H9 (cell line): ENCODE measurements at regions not wholly inside any gene's neighbourhood (a gene's known extent, or its start where the extent isn't known, plus 50 kb on each side); places are given as distances from the start of the nearest gene placed in this dataset.
A peak's percentile ranks its signal among the peaks of the same experiment; 100 is the strongest.

Experiments
- DNase-seq: peaks from one replicate; pipeline ENCODE4 v3.0.0-alpha.2; 2017
- H2AFZ ChIP-seq: one replicate; pipeline ENCODE4 v1.6.1; 2013; ENCODE audit warnings: mild to moderate bottlenecking, low read length, control low read depth, moderate library complexity
- H2AK5ac ChIP-seq: 2 replicates; pipeline ENCODE4 v1.6.1; 2013; ENCODE audit warnings: low read length, control low read depth, mixed read lengths; ENCODE audit not compliant: insufficient read length
- H2BK120ac ChIP-seq: one replicate; pipeline ENCODE4 v1.6.1; 2013; ENCODE audit warnings: low read depth, mild to moderate bottlenecking, low read length, control low read depth, inconsistent platforms; ENCODE audit not compliant: poor library complexity, severe bottlenecking
- H2BK12ac ChIP-seq: 2 replicates; pipeline ENCODE4 v1.6.1; 2013; ENCODE audit warnings: low read length, control low read depth, mixed read lengths, low read depth; ENCODE audit not compliant: insufficient read length
- H2BK15ac ChIP-seq: 2 replicates; pipeline ENCODE4 v1.6.1; 2013; ENCODE audit warnings: low read depth, low read length, control low read depth
- H2BK20ac ChIP-seq: one replicate; pipeline ENCODE4 v1.6.1; 2013; ENCODE audit warnings: low read depth, mild to moderate bottlenecking, low read length, control low read depth, inconsistent platforms; ENCODE audit not compliant: poor library complexity, severe bottlenecking
- H2BK5ac ChIP-seq: 2 replicates; pipeline ENCODE4 v1.6.1; 2013; ENCODE audit warnings: low read length, control low read depth, mixed read lengths; ENCODE audit not compliant: insufficient read length
- H3K14ac ChIP-seq: 2 replicates; pipeline ENCODE4 v1.6.1; 2013; ENCODE audit warnings: low read length, control low read depth; ENCODE audit not compliant: insufficient read depth
- H3K18ac ChIP-seq: 2 replicates; pipeline ENCODE4 v1.6.1; 2013; ENCODE audit warnings: low read depth, mild to moderate bottlenecking, mixed read lengths, low read length, control low read depth; ENCODE audit not compliant: insufficient read length
- H3K23ac ChIP-seq: 2 replicates; pipeline ENCODE4 v1.6.1; 2013; ENCODE audit warnings: low read length, control low read depth, mixed read lengths, low read depth; ENCODE audit not compliant: insufficient read length
- H3K23me2 ChIP-seq: 2 replicates; pipeline ENCODE4 v1.6.1; 2013; ENCODE audit warnings: low read depth, mild to moderate bottlenecking, mixed read lengths, low read length, control low read depth; ENCODE audit not compliant: insufficient read length, poor library complexity, severe bottlenecking
- H3K27ac ChIP-seq: 2 replicates; pipeline ENCODE4 v1.5.1; 2013; ENCODE audit warnings: low read length, control low read depth, mixed read lengths, low read depth; ENCODE audit not compliant: insufficient read length
- H3K27me3 ChIP-seq: 2 replicates; pipeline ENCODE4 v1.6.1; 2013; ENCODE audit warnings: low read length, control low read depth, inconsistent platforms; ENCODE audit not compliant: insufficient read depth
- H3K4ac ChIP-seq: 2 replicates; pipeline ENCODE4 v1.6.1; 2013; ENCODE audit warnings: low read depth, mild to moderate bottlenecking, control low read depth, inconsistent platforms, low read length, moderate library complexity
- H3K4me1 ChIP-seq: 2 replicates; pipeline ENCODE4 v1.6.1; 2013; ENCODE audit warnings: low read length, control low read depth, inconsistent platforms; ENCODE audit not compliant: insufficient read depth
- H3K4me2 ChIP-seq: 2 replicates; pipeline ENCODE4 v1.6.1; 2013; ENCODE audit warnings: low read length, control low read depth, mixed read lengths; ENCODE audit not compliant: insufficient read length, insufficient read depth
- H3K56ac ChIP-seq: 2 replicates; pipeline ENCODE4 v1.6.1; 2013; ENCODE audit warnings: low read depth, mild to moderate bottlenecking, mixed read lengths, low read length, control low read depth; ENCODE audit not compliant: insufficient read length
- H3K79me1 ChIP-seq: 2 replicates; pipeline ENCODE4 v1.6.1; 2013; ENCODE audit warnings: low read depth, mild to moderate bottlenecking, moderate library complexity, low read length, control low read depth, inconsistent platforms; ENCODE audit not compliant: insufficient read depth, poor library complexity, severe bottlenecking
- H3K79me2 ChIP-seq: 2 replicates; pipeline ENCODE4 v1.6.1; 2013; ENCODE audit warnings: low read length, control low read depth, inconsistent platforms; ENCODE audit not compliant: insufficient read depth
- H3K9ac ChIP-seq: 2 replicates; pipeline ENCODE4 v1.6.1; 2013; ENCODE audit warnings: low read length, control low read depth, mixed read lengths; ENCODE audit not compliant: insufficient read length; ENCODE audit errors: extremely low read depth
- H3K9me3 ChIP-seq: one replicate; pipeline ENCODE4 v1.6.1; 2013; ENCODE audit warnings: low read depth, low read length, inconsistent platforms; ENCODE audit not compliant: control insufficient read depth
- H3T11ph ChIP-seq: one replicate; pipeline ENCODE4 v1.6.1; 2013; ENCODE audit warnings: mild to moderate bottlenecking, low read length, control low read depth, inconsistent platforms
- H4K20me1 ChIP-seq: one replicate; pipeline ENCODE4 v1.6.1; 2013; ENCODE audit not compliant: control insufficient read depth, insufficient read length, insufficient read depth
- H4K5ac ChIP-seq: 2 replicates; pipeline ENCODE4 v1.6.1; 2013; ENCODE audit warnings: low read depth, mild to moderate bottlenecking, mixed read lengths, low read length, control low read depth; ENCODE audit not compliant: insufficient read length
- H4K8ac ChIP-seq: replicated peaks from 2 replicates; pipeline ENCODE4 v1.6.1; 2013; ENCODE audit warnings: low read length, control low read depth, mixed read lengths, low read depth; ENCODE audit not compliant: insufficient read length
- H4K91ac ChIP-seq: 2 replicates; pipeline ENCODE4 v1.6.1; 2013; ENCODE audit warnings: low read depth, mild to moderate bottlenecking, moderate library complexity, mixed read lengths, low read length, control low read depth; ENCODE audit not compliant: insufficient read length
- H3K27ac Mint-ChIP-seq, 3 experiments: 2 replicates in 2 of 3; 3 replicates in 1 of 3; pipeline ENCODE4 v1.8.0; 2020 to 2021; ENCODE audit warnings: mixed read lengths in 3 of 3, mild to moderate bottlenecking in 1 of 3, moderate library complexity in 1 of 3
- H3K27me3 Mint-ChIP-seq: 2 replicates; pipeline ENCODE4 v1.8.0; 2021; ENCODE audit warnings: low read depth, mild to moderate bottlenecking, moderate library complexity, mixed read lengths
- H3K36me3 Mint-ChIP-seq, 3 experiments: 2 replicates in 2 of 3; 3 replicates in 1 of 3; pipeline ENCODE4 v1.8.0; 2020 to 2021; ENCODE audit warnings: low read depth in 3 of 3, mixed read lengths in 3 of 3; ENCODE audit not compliant: insufficient read depth in 1 of 3
- H3K4me1 Mint-ChIP-seq, 2 experiments: 2 replicates each; pipeline ENCODE4 v1.8.0; 2020; ENCODE audit warnings: mixed read lengths in 2 of 2
- H3K4me3 Mint-ChIP-seq, 2 experiments: 2 replicates in 1 of 2; 3 replicates in 1 of 2; pipeline ENCODE4 v1.8.0; 2020 to 2021; ENCODE audit warnings: mild to moderate bottlenecking in 2 of 2, mixed read lengths in 2 of 2, moderate library complexity in 1 of 2
- H3K9me3 Mint-ChIP-seq, 2 experiments: 2 replicates in 1 of 2; 3 replicates in 1 of 2; pipeline ENCODE4 v1.8.0; 2020; ENCODE audit warnings: mild to moderate bottlenecking in 2 of 2, mixed read lengths in 2 of 2, moderate library complexity in 1 of 2
- CTCF ChIP-seq: fragments of 200-600 bp; sonication (generic); conservative IDR thresholded peaks from 3 replicates; pipeline ENCODE4 v1.8.0; 2021; ENCODE audit warnings: antibody characterized with exemption, mild to moderate bottlenecking
- WGBS: extraction: QIAGEN DNeasy Blood & Tissue Kit; methylation state at CpG from one replicate; pipeline ENCODE4 v1.1.7; 2013; ENCODE audit warnings: missing lambda C conversion rate, low lambda C conversion rate, mixed read lengths; ENCODE audit not compliant: insufficient read length; ENCODE audit errors: extremely low coverage; 5-methylcytosine and 5-hydroxymethylcytosine counted together

DNA sequence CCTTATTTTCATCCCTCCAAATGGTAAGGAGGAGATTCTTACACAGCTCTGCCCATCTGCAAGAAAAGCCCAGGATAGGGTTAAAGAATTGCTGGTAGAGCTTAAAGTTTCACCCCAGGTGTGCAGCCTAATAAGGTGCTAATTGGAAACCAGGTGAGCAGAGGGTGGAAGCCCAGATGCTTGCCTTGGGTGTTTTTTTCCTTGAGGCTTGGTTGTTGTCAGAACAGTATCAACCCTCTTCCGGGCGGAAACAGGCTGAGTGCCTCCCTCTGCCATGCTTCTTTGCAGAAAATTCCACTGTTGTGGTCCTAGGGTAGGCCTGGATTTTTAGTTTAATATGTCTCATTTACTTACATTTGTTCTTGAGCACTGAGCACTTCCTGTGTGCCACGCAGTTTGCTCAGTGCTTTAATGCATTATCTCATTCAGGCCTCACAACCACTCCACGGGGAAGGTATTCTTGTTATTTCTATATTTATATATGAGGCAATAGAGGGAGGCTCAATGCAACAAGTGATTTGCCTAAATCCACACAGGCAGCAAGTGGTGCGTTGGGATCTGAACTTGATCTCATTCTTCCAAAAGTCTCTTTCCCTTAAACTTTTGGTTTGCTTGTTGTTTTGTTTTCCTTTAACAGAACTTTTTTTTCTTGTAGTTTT is 115.0 kb upstream of the LRIG1 start:
- Histone ChIP-seq H4K8ac (no peak overlapping the region), H2BK15ac (no peak overlapping the region), H4K20me1 (no peaks in the 10 kb centered on the region), H2BK5ac (no peak overlapping the region), H2AK5ac (no peak overlapping the region), H3K4me1 (peaks cover 3% of the 10 kb centered on the region; the same call in 1 of the 2 replicates), H3K18ac (no peak overlapping the region), H4K91ac (no peak overlapping the region), H3K9ac (no peak overlapping the region), H3K23ac (no peak overlapping the region), H4K5ac (no peak overlapping the region), H3K4me2 (no peak overlapping the region), H2BK20ac (no peak overlapping the region), H3K27me3 (no peaks in the 10 kb centered on the region), H3K56ac (no peak overlapping the region), H3K14ac (no peak overlapping the region), H3T11ph (no peak overlapping the region), H2AFZ (no peak overlapping the region), H3K27ac (no peak overlapping the region), H3K79me2 (no peaks in the 10 kb centered on the region), H3K79me1 (no peaks in the 10 kb centered on the region), H2BK120ac (no peak overlapping the region), H3K9me3 (no peaks in the 10 kb centered on the region), H2BK12ac (no peak overlapping the region), H3K23me2 (no peaks in the 10 kb centered on the region), H3K4ac (no peak overlapping the region)
- H3K4me3 Mint-ChIP-seq, result no peak overlapping the region
- DNase-seq, result no peak
- H3K27ac Mint-ChIP-seq, result peak overlapping the region in 2 of 3 experiments; percentile 1 to 8; a peak in 2 of 7 replicates
- TF ChIP-seq CTCF, result no peak
- no CpG with 5 or more reads among the region's 5 CpGs for WGBS
- H3K4me1 Mint-ChIP-seq, result peaks cover 30 to 33% of the 10 kb centered on the region in 2 experiments
- H3K9me3 Mint-ChIP-seq, result no peaks in the 10 kb centered on the region
- H3K27me3 Mint-ChIP-seq, result 0 out of 2 replicates have a peak, but pooled peaks cover 2% of the 10 kb centered on the region
- H3K36me3 Mint-ChIP-seq, result no peaks in the 10 kb centered on the region
